ENCODE measurements at regions not wholly inside any gene's neighbourhood (a gene's known extent, or its start where the extent isn't known, plus 50 kb on each side); places are given as distances from the start of the nearest gene placed in this dataset.

GRCh38 chr3:72586694-72587093, 261.6 kb downstream of the SHQ1 start:
- DNase-seq (ENCODE audit: low read depth), result no peak
- no peak for TF ChIP-seq CTCF (conservative IDR thresholded peaks at IDR 0.05; ENCODE audit: low read depth, low read length)
- H3K4me3 ChIP-seq (ENCODE audit: low read depth, low read length), result no peak overlapping the region

GRCh38 chr3:72585966-72586365, 262.3 kb downstream of the SHQ1 start:
- no peak for DNase-seq (ENCODE audit: low read depth)
- no peak for TF ChIP-seq CTCF (conservative IDR thresholded peaks at IDR 0.05; ENCODE audit: low read depth, low read length)
- H3K4me3 ChIP-seq (ENCODE audit: low read depth, low read length), result no peak overlapping the region

GRCh38 chr3:72584262-72584661, 264.0 kb downstream of the SHQ1 start:
- no peak for TF ChIP-seq CTCF (conservative IDR thresholded peaks at IDR 0.05; ENCODE audit: low read depth, low read length)
- DNase-seq (ENCODE audit: low read depth), result no peak
- H3K4me3 ChIP-seq (ENCODE audit: low read depth, low read length), result no peak overlapping the region

- H3K4me3 ChIP-seq (ENCODE audit: low read depth, low read length), result no peak overlapping the region
- no peak for TF ChIP-seq CTCF (conservative IDR thresholded peaks at IDR 0.05; ENCODE audit: low read depth, low read length)
- no peak for DNase-seq (ENCODE audit: low read depth)
Observed at GRCh38 chr3:72582963-72583362, 265.3 kb downstream of the SHQ1 start.

GRCh38 chr3:72582211-72582878, 265.9 kb downstream of the SHQ1 start:
- H3K4me3 ChIP-seq (ENCODE audit: low read depth, low read length), result no peak overlapping the region
- DNase-seq (ENCODE audit: low read depth), result no peak
- TF ChIP-seq CTCF (conservative IDR thresholded peaks at IDR 0.05; ENCODE audit: low read depth, low read length), result no peak

GRCh38 chr3:72580900-72581299, 267.3 kb downstream of the SHQ1 start:
- no peak for TF ChIP-seq CTCF (conservative IDR thresholded peaks at IDR 0.05; ENCODE audit: low read depth, low read length)
- H3K4me3 ChIP-seq (ENCODE audit: low read depth, low read length), result no peak overlapping the region
- no peak for DNase-seq (ENCODE audit: low read depth)

GRCh38 chr3:72580246-72580756, 267.9 kb downstream of the SHQ1 start:
- no peak for TF ChIP-seq CTCF (conservative IDR thresholded peaks at IDR 0.05; ENCODE audit: low read depth, low read length)
- no peak for DNase-seq (ENCODE audit: low read depth)
- no peak overlapping the region for H3K4me3 ChIP-seq (ENCODE audit: low read depth, low read length)

All from choroid plexus epithelial cell (primary cell).